HG02571 (cell line): ENCODE measurements at regions not wholly inside any gene's neighbourhood (a gene's known extent, or its start where the extent isn't known, plus 50 kb on each side); places are given as distances from the start of the nearest gene placed in this dataset.

Experiments
- ATAC-seq: cut with Tn5 transposase; IDR thresholded peaks from one replicate; pipeline ENCODE4 v1.9.1; 2021; ENCODE audit warnings: mild to moderate bottlenecking, moderate library complexity; ENCODE audit not compliant: unreplicated experiment

- ATAC-seq, result no peak
Observed at GRCh38 chr2:105574796-105575344, 169.8 kb upstream of the NCK2 start.

- ATAC-seq, result no peak
Observed at GRCh38 chr2:105573910-105574655, 170.6 kb upstream of the NCK2 start.

- ATAC-seq, result no peak
Observed at GRCh38 chr2:105573490-105573889, 171.2 kb upstream of the NCK2 start.

GRCh38 chr2:105571445-105571987, 172.7 kb upstream of the FHL2 start:
- no peak for ATAC-seq

GRCh38 chr2:105570757-105571156, 171.9 kb upstream of the FHL2 start:
- no peak for ATAC-seq

GRCh38 chr2:105570326-105570725, 171.5 kb upstream of the FHL2 start:
- no peak for ATAC-seq

GRCh38 chr2:105569606-105570005, 170.8 kb upstream of the FHL2 start:
- no peak for ATAC-seq

- ATAC-seq, result no peak
Observed at GRCh38 chr2:105567996-105568494, 169.2 kb upstream of the FHL2 start.

GRCh38 chr2:105563000-105563719, 164.3 kb upstream of the FHL2 start:
- no peak for ATAC-seq

GRCh38 chr2:105561401-105561800, 162.6 kb upstream of the FHL2 start:
- no peak for ATAC-seq

GRCh38 chr2:105560157-105560556, 161.3 kb upstream of the FHL2 start:
- no peak for ATAC-seq

GRCh38 chr2:105557021-105557920, 158.4 kb upstream of the FHL2 start:
- no peak for ATAC-seq

GRCh38 chr2:105556366-105556765, 157.5 kb upstream of the FHL2 start:
- no peak for ATAC-seq

GRCh38 chr2:105554235-105554634, 155.4 kb upstream of the FHL2 start:
- ATAC-seq, result no peak

- ATAC-seq, result no peak
Observed at GRCh38 chr2:105553538-105554196, 154.8 kb upstream of the FHL2 start.

- no peak for ATAC-seq
Observed at GRCh38 chr2:105546628-105546974, 147.8 kb upstream of the FHL2 start.

- ATAC-seq, result no peak
Observed at GRCh38 chr2:105545730-105546627, 147.1 kb upstream of the FHL2 start.

GRCh38 chr2:105544591-105545377, 145.9 kb upstream of the FHL2 start:
- ATAC-seq, result no peak
